BJ (cell line): ENCODE measurements at regions not wholly inside any gene's neighbourhood (a gene's known extent, or its start where the extent isn't known, plus 50 kb on each side); places are given as distances from the start of the nearest gene placed in this dataset.

ENCODE experiments used
- CTCF ChIA-PET: fragments of 350-600 bp; formaldehyde crosslinking; extraction: SDS; loops from one replicate; lab custom pipeline; 2021; ENCODE audit warnings: antibody characterized with exemption, inconsistent platforms; lab: Yijun Ruan, JAX
- POLR2A ChIA-PET: fragments of 300-600 bp; sonication (Branson Sonifier 250); formaldehyde crosslinking; extraction: SDS; loops from one replicate; lab custom pipeline; 2021; ENCODE audit warnings: antibody characterized with exemption; lab: Charles Lee
- DNase-seq: peaks from one replicate; pipeline ENCODE4 v3.0.0-alpha.2; 2011; ENCODE audit warnings: low read depth
- H3K27me3 ChIP-seq: 2 replicates; pipeline ENCODE4 v1.6.0; 2011; ENCODE audit warnings: low read length; ENCODE audit not compliant: control insufficient read depth, insufficient read depth
- H3K36me3 ChIP-seq: 2 replicates; pipeline ENCODE4 v1.5.1; 2011; ENCODE audit warnings: low read length; ENCODE audit not compliant: control insufficient read depth, insufficient read depth
- H3K4me3 ChIP-seq: 2 replicates; pipeline ENCODE4 v1.5.1; 2011; ENCODE audit warnings: low read depth, mild to moderate bottlenecking, control low read depth, low read length
- CTCF ChIP-seq: IDR thresholded peaks from 2 replicates; pipeline ENCODE4 v1.5.1; 2011; ENCODE audit warnings: low read depth, mild to moderate bottlenecking, control low read depth, inconsistent platforms, low read length, moderate library complexity; ENCODE audit not compliant: insufficient read depth

- Histone ChIP-seq H3K27me3 (no peaks in the 10 kb centered on the region), H3K36me3 (no peaks in the 10 kb centered on the region), H3K4me3 (no peak overlapping the region)
- TF ChIP-seq CTCF = no peak
- no peak for DNase-seq
- ChIA-PET POLR2A (no interaction called here), CTCF (no interaction called here)
Measured at GRCh38 chr10:2459713-2460112, 607.6 kb upstream of the PFKP start.

- Histone ChIP-seq H3K36me3 (no peaks in the 10 kb centered on the region), H3K4me3 (no peak overlapping the region), H3K27me3 (no peaks in the 10 kb centered on the region)
- no peak for DNase-seq
- ChIA-PET POLR2A (no interaction called here), CTCF (no interaction called here)
- TF ChIP-seq CTCF = no peak
Measured at GRCh38 chr10:2456834-2457233, 610.5 kb upstream of the PFKP start.

- POLR2A ChIA-PET = no interaction called here
- DNase-seq = no peak
- H3K27me3 ChIP-seq = no peaks in the 10 kb centered on the region
- no peaks in the 10 kb centered on the region for H3K36me3 ChIP-seq
- H3K4me3 ChIP-seq = no peak overlapping the region
- CTCF ChIA-PET = no interaction called here
- no peak for TF ChIP-seq CTCF
Measured at GRCh38 chr10:2445370-2445769, 622.0 kb upstream of the PFKP start.

- Histone ChIP-seq H3K36me3 (no peaks in the 10 kb centered on the region), H3K27me3 (no peaks in the 10 kb centered on the region), H3K4me3 (no peak overlapping the region)
- POLR2A ChIA-PET = no interaction called here
- CTCF ChIA-PET = no interaction called here
- TF ChIP-seq CTCF = no peak
- no peak for DNase-seq
Measured at GRCh38 chr10:2439983-2440382, 627.4 kb upstream of the PFKP start.

GRCh38 chr10:2439000-2439399 is 628.3 kb upstream of the PFKP start:
- H3K36me3 ChIP-seq = no peaks in the 10 kb centered on the region
- ChIA-PET CTCF (no interaction called here), POLR2A (no interaction called here)
- H3K27me3 ChIP-seq = no peaks in the 10 kb centered on the region
- DNase-seq = no peak
- no peak overlapping the region for H3K4me3 ChIP-seq
- TF ChIP-seq CTCF = no peak
